Upper lobe of left lung (tissue), 4 donors: ENCODE measurements at regions not wholly inside any gene's neighbourhood (a gene's known extent, or its start where the extent isn't known, plus 50 kb on each side); places are given as distances from the start of the nearest gene placed in this dataset.

Source experiments
- POLR2A ChIP-seq, 4 donors: fragments of 450-650 bp; IDR thresholded peaks; one replicate each; pipeline ENCODE4 v1.5.1; 2016 to 2017; ENCODE audit warnings: antibody characterized with exemption in 4 of 4, mild to moderate bottlenecking in 2 of 4
- POLR2AphosphoS5 ChIP-seq, 2 donors: sonication (generic); formaldehyde crosslinking; IDR thresholded peaks; one replicate each; pipeline ENCODE4 v1.5.1; 2017; ENCODE audit warnings: antibody characterized with exemption in 2 of 2
- TF ChIP-seq, protein P1 (sequence below), 6 experiments: fragments of 450-650 bp in 4 of 6; fragments of 200-600 bp in 2 of 6; sonication (generic) in 2 of 6; IDR thresholded peaks; one replicate each; pipeline ENCODE4 v1.5.1; 2016 to 2019; ENCODE audit warnings: antibody characterized with exemption in 6 of 6

DNA sequence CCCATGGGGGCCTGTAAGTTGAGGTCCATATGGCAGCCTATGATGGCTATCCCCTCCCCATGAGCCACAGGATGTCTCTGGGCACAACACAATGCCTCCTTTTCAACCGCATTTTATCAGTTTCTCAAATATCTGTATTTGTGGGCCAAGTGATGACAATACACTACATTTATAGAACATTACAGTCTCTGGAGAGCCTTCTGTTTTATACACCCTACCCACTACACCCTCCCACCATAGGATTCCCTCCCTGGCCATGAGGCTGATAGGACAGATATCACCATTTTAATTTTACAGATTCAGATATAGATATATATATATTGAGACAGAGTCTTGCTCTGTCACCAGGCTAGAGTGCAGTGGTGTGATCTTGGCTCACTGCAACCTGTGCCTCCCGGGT is 236.8 kb downstream of the ENC1 start:
- TF ChIP-seq POLR2AphosphoS5 (IDR thresholded peaks at IDR 0.05): no peak
- TF ChIP-seq, protein P1, sequence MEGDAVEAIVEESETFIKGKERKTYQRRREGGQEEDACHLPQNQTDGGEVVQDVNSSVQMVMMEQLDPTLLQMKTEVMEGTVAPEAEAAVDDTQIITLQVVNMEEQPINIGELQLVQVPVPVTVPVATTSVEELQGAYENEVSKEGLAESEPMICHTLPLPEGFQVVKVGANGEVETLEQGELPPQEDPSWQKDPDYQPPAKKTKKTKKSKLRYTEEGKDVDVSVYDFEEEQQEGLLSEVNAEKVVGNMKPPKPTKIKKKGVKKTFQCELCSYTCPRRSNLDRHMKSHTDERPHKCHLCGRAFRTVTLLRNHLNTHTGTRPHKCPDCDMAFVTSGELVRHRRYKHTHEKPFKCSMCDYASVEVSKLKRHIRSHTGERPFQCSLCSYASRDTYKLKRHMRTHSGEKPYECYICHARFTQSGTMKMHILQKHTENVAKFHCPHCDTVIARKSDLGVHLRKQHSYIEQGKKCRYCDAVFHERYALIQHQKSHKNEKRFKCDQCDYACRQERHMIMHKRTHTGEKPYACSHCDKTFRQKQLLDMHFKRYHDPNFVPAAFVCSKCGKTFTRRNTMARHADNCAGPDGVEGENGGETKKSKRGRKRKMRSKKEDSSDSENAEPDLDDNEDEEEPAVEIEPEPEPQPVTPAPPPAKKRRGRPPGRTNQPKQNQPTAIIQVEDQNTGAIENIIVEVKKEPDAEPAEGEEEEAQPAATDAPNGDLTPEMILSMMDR (IDR thresholded peaks at IDR 0.05): no peak
- no peak for TF ChIP-seq POLR2A (IDR thresholded peaks at IDR 0.05)
